ENCODE measurements at regions not wholly inside any gene's neighbourhood (a gene's known extent, or its start where the extent isn't known, plus 50 kb on each side); places are given as distances from the start of the nearest gene placed in this dataset.

DNA sequence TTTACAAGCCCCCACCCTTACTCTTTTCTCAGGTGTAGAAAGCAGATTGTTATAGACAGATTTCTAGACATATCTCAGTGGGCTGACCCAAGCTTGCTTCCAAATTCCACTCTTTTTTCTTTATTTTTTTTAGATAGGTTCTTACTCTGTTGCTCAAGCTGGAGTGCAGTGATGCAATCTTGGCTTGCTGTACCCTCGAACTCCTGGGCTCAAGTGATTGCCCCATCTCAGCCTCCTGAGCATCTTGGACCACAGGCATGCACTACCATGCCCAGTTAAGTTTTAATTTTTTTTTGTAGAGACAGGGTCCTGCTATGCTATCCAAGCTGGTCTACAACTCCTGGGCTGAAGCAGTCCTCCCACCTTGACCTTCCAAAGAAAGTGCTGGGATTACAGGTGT, 53.5 kb upstream of the ADAMTS9 start:
- Histone ChIP-seq H3K4me2 (no peak overlapping the region), H4K20me1 (replicated peaks; ENCODE audit: insufficient read depth) (no peaks in the 10 kb centered on the region), H3K36me3 (ENCODE audit: insufficient read depth) (no peaks in the 10 kb centered on the region), H3F3A (replicated peaks; ENCODE audit: low read depth) (no peaks in the 10 kb centered on the region), H3K4me3 (no peak overlapping the region), H2AFZ (0 out of 2 replicates have a peak overlapping the region, but pooled peaks have one; percentile 47), H3K79me2 (replicated peaks; ENCODE audit: insufficient read depth) (no peaks in the 10 kb centered on the region), H3K27ac (ENCODE audit: low read depth) (no peak overlapping the region), H3K27me3 (ENCODE audit: insufficient read depth) (no peaks in the 10 kb centered on the region), H3K9me2 (ENCODE audit: insufficient read depth) (no peaks in the 10 kb centered on the region), H3K4me1 (ENCODE audit: insufficient read depth) (peaks cover 9% of the 10 kb centered on the region; the same call in 1 of the 2 replicates)
- Mint-ChIP-seq H3K27ac (no peak overlapping the region), H3K27me3 (ENCODE audit: insufficient read depth, low read depth, poor library complexity) (no peaks in the 10 kb centered on the region), H3K4me3 (no peak overlapping the region), H3K9me3 (no peaks in the 10 kb centered on the region), H3K4me1 (peaks cover 20% of the 10 kb centered on the region), H3K36me3 (ENCODE audit: low read depth) (no peaks in the 10 kb centered on the region)
- DNase-seq (ENCODE audit: low spot score): no peak
- TF ChIP-seq NANOG (IDR thresholded peaks at IDR 0.05; ENCODE audit: borderline replicate concordance) (no peak), POLR2AphosphoS5 (IDR thresholded peaks at IDR 0.05; ENCODE audit: low read depth) (no peak)
- no peak for ATAC-seq

DNA sequence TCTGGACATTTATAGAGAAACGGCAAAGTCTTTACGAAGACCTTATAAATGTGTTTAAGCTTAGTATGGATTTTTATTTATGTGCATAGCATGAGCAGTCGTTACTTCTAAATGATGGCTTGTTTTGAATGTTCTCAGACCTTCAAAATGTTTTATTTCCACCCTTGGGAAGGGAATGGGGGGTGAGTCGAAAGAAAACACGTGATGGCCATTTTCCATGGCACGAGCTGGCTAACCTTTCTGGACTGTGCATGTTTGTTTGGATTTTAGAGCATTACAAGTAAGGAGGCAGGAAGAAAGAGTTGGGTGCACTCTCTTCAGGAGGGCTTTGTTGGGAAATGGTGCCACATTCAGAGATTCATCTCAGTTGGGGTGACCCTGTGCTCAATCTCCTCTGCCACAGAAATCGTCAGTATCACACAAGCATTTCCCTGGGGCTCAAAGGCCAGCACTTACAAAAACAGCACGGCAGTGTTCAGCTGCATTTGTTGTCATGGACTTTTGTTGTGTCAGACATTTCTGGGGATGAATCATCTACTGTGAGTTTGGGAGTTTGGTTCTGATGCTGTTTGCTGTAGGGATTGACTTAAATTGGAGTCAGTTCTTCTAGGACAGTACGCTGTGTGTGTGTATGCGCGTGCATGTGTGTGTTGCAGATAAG, 52.3 kb upstream of the ADAMTS9 start:
- Mint-ChIP-seq H3K36me3 (ENCODE audit: low read depth) (no peaks in the 10 kb centered on the region), H3K4me1 (peaks cover 15% of the 10 kb centered on the region), H3K4me3 (no peak overlapping the region), H3K27ac (no peak overlapping the region), H3K27me3 (ENCODE audit: insufficient read depth, low read depth, poor library complexity) (no peaks in the 10 kb centered on the region), H3K9me3 (no peaks in the 10 kb centered on the region)
- H3K4me2 ChIP-seq: no peak overlapping the region
- no peaks in the 10 kb centered on the region for H3K36me3 ChIP-seq (ENCODE audit: insufficient read depth)
- no peak for ATAC-seq
- DNase-seq (ENCODE audit: low spot score): no peak
- no peaks in the 10 kb centered on the region for H3K79me2 ChIP-seq (replicated peaks; ENCODE audit: insufficient read depth)
- H3K27ac ChIP-seq (ENCODE audit: low read depth): no peak overlapping the region
- no peaks in the 10 kb centered on the region for H3K27me3 ChIP-seq (ENCODE audit: insufficient read depth)
- H2AFZ ChIP-seq: peak overlapping the region; percentile 47; the same call in 1 of the 2 replicates
- H3K9me2 ChIP-seq (ENCODE audit: insufficient read depth): no peaks in the 10 kb centered on the region
- H3K4me3 ChIP-seq: no peak overlapping the region
- H3K4me1 ChIP-seq (ENCODE audit: insufficient read depth): peaks cover 9% of the 10 kb centered on the region; the same call in 1 of the 2 replicates
- no peaks in the 10 kb centered on the region for H3F3A ChIP-seq (replicated peaks; ENCODE audit: low read depth)
- no peaks in the 10 kb centered on the region for H4K20me1 ChIP-seq (replicated peaks; ENCODE audit: insufficient read depth)
- TF ChIP-seq POLR2AphosphoS5 (IDR thresholded peaks at IDR 0.05; ENCODE audit: low read depth): no peak
- TF ChIP-seq, protein P1, sequence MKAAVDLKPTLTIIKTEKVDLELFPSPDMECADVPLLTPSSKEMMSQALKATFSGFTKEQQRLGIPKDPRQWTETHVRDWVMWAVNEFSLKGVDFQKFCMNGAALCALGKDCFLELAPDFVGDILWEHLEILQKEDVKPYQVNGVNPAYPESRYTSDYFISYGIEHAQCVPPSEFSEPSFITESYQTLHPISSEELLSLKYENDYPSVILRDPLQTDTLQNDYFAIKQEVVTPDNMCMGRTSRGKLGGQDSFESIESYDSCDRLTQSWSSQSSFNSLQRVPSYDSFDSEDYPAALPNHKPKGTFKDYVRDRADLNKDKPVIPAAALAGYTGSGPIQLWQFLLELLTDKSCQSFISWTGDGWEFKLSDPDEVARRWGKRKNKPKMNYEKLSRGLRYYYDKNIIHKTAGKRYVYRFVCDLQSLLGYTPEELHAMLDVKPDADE (IDR thresholded peaks at IDR 0.05): no peak
- TF ChIP-seq, protein P2, sequence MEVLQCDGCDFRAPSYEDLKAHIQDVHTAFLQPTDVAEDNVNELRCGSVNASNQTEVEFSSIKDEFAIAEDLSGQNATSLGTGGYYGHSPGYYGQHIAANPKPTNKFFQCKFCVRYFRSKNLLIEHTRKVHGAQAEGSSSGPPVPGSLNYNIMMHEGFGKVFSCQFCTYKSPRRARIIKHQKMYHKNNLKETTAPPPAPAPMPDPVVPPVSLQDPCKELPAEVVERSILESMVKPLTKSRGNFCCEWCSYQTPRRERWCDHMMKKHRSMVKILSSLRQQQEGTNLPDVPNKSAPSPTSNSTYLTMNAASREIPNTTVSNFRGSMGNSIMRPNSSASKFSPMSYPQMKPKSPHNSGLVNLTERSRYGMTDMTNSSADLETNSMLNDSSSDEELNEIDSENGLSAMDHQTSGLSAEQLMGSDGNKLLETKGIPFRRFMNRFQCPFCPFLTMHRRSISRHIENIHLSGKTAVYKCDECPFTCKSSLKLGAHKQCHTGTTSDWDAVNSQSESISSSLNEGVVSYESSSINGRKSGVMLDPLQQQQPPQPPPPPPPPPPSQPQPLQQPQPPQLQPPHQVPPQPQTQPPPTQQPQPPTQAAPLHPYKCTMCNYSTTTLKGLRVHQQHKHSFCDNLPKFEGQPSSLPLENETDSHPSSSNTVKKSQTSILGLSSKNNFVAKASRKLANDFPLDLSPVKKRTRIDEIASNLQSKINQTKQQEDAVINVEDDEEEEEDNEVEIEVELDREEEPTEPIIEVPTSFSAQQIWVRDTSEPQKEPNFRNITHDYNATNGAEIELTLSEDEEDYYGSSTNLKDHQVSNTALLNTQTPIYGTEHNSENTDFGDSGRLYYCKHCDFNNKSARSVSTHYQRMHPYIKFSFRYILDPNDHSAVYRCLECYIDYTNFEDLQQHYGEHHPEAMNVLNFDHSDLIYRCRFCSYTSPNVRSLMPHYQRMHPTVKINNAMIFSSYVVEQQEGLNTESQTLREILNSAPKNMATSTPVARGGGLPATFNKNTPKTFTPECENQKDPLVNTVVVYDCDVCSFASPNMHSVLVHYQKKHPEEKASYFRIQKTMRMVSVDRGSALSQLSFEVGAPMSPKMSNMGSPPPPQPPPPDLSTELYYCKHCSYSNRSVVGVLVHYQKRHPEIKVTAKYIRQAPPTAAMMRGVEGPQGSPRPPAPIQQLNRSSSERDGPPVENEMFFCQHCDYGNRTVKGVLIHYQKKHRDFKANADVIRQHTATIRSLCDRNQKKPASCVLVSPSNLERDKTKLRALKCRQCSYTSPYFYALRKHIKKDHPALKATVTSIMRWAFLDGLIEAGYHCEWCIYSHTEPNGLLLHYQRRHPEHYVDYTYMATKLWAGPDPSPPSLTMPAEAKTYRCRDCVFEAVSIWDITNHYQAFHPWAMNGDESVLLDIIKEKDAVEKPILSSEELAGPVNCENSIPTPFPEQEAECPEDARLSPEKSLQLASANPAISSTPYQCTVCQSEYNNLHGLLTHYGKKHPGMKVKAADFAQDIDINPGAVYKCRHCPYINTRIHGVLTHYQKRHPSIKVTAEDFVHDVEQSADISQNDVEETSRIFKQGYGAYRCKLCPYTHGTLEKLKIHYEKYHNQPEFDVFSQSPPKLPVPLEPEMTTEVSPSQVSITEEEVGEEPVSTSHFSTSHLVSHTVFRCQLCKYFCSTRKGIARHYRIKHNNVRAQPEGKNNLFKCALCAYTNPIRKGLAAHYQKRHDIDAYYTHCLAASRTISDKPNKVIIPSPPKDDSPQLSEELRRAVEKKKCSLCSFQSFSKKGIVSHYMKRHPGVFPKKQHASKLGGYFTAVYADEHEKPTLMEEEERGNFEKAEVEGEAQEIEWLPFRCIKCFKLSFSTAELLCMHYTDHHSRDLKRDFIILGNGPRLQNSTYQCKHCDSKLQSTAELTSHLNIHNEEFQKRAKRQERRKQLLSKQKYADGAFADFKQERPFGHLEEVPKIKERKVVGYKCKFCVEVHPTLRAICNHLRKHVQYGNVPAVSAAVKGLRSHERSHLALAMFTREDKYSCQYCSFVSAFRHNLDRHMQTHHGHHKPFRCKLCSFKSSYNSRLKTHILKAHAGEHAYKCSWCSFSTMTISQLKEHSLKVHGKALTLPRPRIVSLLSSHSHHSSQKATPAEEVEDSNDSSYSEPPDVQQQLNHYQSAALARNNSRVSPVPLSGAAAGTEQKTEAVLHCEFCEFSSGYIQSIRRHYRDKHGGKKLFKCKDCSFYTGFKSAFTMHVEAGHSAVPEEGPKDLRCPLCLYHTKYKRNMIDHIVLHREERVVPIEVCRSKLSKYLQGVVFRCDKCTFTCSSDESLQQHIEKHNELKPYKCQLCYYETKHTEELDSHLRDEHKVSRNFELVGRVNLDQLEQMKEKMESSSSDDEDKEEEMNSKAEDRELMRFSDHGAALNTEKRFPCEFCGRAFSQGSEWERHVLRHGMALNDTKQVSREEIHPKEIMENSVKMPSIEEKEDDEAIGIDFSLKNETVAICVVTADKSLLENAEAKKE (CRISPR knock-in tag; IDR thresholded peaks at IDR 0.05): no peak
- TF ChIP-seq CREB1 (CRISPR knock-in tag; IDR thresholded peaks at IDR 0.05; ENCODE audit: low read depth): no peak
- TF ChIP-seq, protein P3, sequence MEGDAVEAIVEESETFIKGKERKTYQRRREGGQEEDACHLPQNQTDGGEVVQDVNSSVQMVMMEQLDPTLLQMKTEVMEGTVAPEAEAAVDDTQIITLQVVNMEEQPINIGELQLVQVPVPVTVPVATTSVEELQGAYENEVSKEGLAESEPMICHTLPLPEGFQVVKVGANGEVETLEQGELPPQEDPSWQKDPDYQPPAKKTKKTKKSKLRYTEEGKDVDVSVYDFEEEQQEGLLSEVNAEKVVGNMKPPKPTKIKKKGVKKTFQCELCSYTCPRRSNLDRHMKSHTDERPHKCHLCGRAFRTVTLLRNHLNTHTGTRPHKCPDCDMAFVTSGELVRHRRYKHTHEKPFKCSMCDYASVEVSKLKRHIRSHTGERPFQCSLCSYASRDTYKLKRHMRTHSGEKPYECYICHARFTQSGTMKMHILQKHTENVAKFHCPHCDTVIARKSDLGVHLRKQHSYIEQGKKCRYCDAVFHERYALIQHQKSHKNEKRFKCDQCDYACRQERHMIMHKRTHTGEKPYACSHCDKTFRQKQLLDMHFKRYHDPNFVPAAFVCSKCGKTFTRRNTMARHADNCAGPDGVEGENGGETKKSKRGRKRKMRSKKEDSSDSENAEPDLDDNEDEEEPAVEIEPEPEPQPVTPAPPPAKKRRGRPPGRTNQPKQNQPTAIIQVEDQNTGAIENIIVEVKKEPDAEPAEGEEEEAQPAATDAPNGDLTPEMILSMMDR (conservative IDR thresholded peaks at IDR 0.05; ENCODE audit: low read depth in 2 of 2): no peak
- no peak for TF ChIP-seq STAT1 (IDR thresholded peaks at IDR 0.05; ENCODE audit: unreplicated experiment)
- TF ChIP-seq ZNF114 (CRISPR knock-in tag; IDR thresholded peaks at IDR 0.05): no peak
- no peak for TF ChIP-seq EZH2 (IDR thresholded peaks at IDR 0.05; ENCODE audit: low read depth, unreplicated experiment)
- TF ChIP-seq NANOG (IDR thresholded peaks at IDR 0.05; ENCODE audit: borderline replicate concordance): no peak
